ENCODE measurements at regions not wholly inside any gene's neighbourhood (a gene's known extent, or its start where the extent isn't known, plus 50 kb on each side); places are given as distances from the start of the nearest gene placed in this dataset.

- Histone ChIP-seq H3K36me3 (ENCODE audit: control insufficient read depth, insufficient read depth, low read length) (no peaks in the 10 kb centered on the region), H3K4me2 (ENCODE audit: low read depth, low read length) (no peak overlapping the region), H3K4me1 (ENCODE audit: control insufficient read depth, insufficient read depth, low read length) (no peaks in the 10 kb centered on the region), H3K79me1 (ENCODE audit: low read depth in 1 of 2, low read length in 2 of 2) (no peaks in the 10 kb centered on the region), H2BK120ac (ENCODE audit: low read depth, low read length) (no peak overlapping the region), H3K18ac (ENCODE audit: low read depth, low read length) (no peak overlapping the region), H4K20me1 (ENCODE audit: insufficient read depth, low read length) (no peaks in the 10 kb centered on the region), H4K5ac (ENCODE audit: low read depth, low read length) (no peak overlapping the region), H3K9ac (ENCODE audit: low read depth, low read length) (no peak overlapping the region), H2AFZ (replicated peaks; ENCODE audit: low read length, poor library complexity) (no peak overlapping the region), H3K4ac (ENCODE audit: low read depth, low read length) (no peak overlapping the region), H3K9me3 (ENCODE audit: control insufficient read depth, insufficient read depth, low read length) (peaks cover 19% of the 10 kb centered on the region), H3K9me1 (ENCODE audit: insufficient read depth, low read length) (no peaks in the 10 kb centered on the region), H3K27me3 (ENCODE audit: control insufficient read depth, insufficient read depth, low read length) (no peaks in the 10 kb centered on the region), H4K91ac (ENCODE audit: insufficient read depth, low read depth, low read length) (no peak overlapping the region), H2BK5ac (ENCODE audit: low read depth, low read length, poor library complexity, severe bottlenecking) (no peak overlapping the region), H2BK20ac (ENCODE audit: low read depth, low read length) (no peak overlapping the region), H3K4me3 (ENCODE audit: insufficient read depth, low read depth, low read length) (no peak overlapping the region), H3K14ac (replicated peaks; ENCODE audit: low read depth, low read length) (no peak overlapping the region), H4K8ac (ENCODE audit: low read depth in 2 of 2, low read length in 2 of 2) (no peak overlapping the region), H2BK15ac (ENCODE audit: low read depth, low read length) (no peak overlapping the region), H3K56ac (ENCODE audit: extremely low read depth, insufficient read depth, low read length) (no peak overlapping the region), H2AK9ac (replicated peaks; ENCODE audit: low read depth, low read length, poor library complexity) (no peak overlapping the region), H2AK5ac (ENCODE audit: low read depth, low read length) (no peak overlapping the region), H3K27ac (ENCODE audit: insufficient read depth, low read length) (no peak overlapping the region), H3K23ac (ENCODE audit: low read depth, low read length) (no peak overlapping the region)
- in situ Hi-C loops (cut with MboI; ENCODE audit: low sequenced_read_pairs) (no loop called here), intact Hi-C loops (cut with micrococcal nuclease) (no loop called here), dilution Hi-C loops (cut with HindIII; ENCODE audit: low sequenced_read_pairs, unreplicated experiment) (no loop called here)
- TF ChIP-seq RCOR1 (IDR thresholded peaks at IDR 0.05; ENCODE audit: insufficient replicate concordance, low read length) (no peak), MAZ (IDR thresholded peaks at IDR 0.05; ENCODE audit: borderline replicate concordance, low read depth, low read length) (no peak), RFX5 (IDR thresholded peaks at IDR 0.05; ENCODE audit: low read depth, low read length) (no peak), SMC3 (IDR thresholded peaks at IDR 0.05; ENCODE audit: low read depth, low read length) (no peak), MXI1 (IDR thresholded peaks at IDR 0.05; ENCODE audit: borderline replicate concordance, low read depth, low read length) (no peak), MAFK (IDR thresholded peaks at IDR 0.05; ENCODE audit: low read depth, low read length) (no peak), CTCF (conservative IDR thresholded peaks at IDR 0.05; ENCODE audit: low read depth, low read length) (no peak), NFE2L2 (IDR thresholded peaks at IDR 0.05; ENCODE audit: low read depth, low read length) (no peak), ELK1 (IDR thresholded peaks at IDR 0.05; ENCODE audit: borderline replicate concordance, low read depth, low read length) (no peak), FOS (IDR thresholded peaks at IDR 0.05; ENCODE audit: low read depth, low read length) (no peak), BHLHE40 (IDR thresholded peaks at IDR 0.05; ENCODE audit: low read depth, low read length) (no peak), CEBPB (IDR thresholded peaks at IDR 0.05; ENCODE audit: low read depth, low read length) (no peak), RAD21 (IDR thresholded peaks at IDR 0.05; ENCODE audit: low read length) (no peak)
- no TSS peak for BruUV-seq (replicated peaks)
- POLR2A ChIA-PET (ENCODE audit: unreplicated experiment) = no interaction called here
- ATAC-seq (ENCODE audit: low read depth) (no peak), DNase-seq (no peak)
- CTCF ChIA-PET = no interaction called here
- no CpG with 5 or more reads among the region's 8 CpGs for WGBS, 2 experiments (ENCODE audit: extremely low coverage in 2 of 2, insufficient read length in 1 of 2)
Observed at GRCh38 chr10:124283215-124283948, 135.3 kb downstream of the OAT start.
